NCI-H2227 (cell line): ENCODE measurements at regions not wholly inside any gene's neighbourhood (a gene's known extent, or its start where the extent isn't known, plus 50 kb on each side); places are given as distances from the start of the nearest gene placed in this dataset.
"Not testable (repeated sequence)": the region's sequence is repeated elsewhere in the genome, so short reads cannot be mapped to it uniquely, and the experiment has no call there.

Experiments used
- DNase-seq: peaks from one replicate; lab custom pipeline; 2025; ENCODE audit not compliant: unreplicated experiment; lab: John Stamatoyannopoulos, UW

DNA sequence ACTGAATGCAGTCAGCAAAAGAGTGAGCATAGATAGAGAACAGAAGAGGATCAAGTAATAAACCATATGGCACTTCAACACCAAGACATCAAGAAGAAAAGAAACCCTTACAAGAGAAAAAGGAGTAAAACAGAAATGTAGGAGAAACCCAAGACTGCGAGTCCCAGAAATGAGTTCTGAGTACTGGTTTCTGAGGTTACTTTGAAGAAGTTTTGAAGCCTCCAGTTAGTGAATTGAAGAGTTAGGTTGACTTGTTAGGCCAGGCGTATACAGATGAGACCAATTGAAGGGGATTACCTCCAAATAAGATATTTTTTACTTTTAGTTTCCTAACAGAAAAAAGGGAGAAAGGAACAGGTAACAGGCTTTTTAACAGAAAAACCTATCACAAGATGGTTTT, 162.2 kb upstream of the SSTR1 start:
- no peak for DNase-seq

DNA sequence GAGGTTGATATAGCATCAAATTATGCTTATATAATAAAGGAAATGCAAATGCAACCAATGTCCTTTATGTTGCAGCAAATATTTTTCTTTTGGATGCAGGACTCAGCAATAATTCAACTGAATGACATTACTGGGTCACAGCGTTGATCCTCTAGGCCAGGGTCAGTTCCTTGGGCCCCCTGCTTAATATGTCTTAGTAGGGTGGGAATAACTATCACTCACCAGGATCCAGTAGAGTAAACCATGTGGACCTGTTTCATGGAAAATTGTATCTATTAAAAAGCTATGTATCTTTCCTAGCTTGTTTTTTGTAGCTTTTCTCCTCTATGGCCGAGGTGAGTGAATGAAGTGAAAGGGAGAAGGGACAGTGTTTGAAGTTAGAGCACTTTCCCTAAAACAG, 161.5 kb upstream of the SSTR1 start:
- DNase-seq = no peak

DNA sequence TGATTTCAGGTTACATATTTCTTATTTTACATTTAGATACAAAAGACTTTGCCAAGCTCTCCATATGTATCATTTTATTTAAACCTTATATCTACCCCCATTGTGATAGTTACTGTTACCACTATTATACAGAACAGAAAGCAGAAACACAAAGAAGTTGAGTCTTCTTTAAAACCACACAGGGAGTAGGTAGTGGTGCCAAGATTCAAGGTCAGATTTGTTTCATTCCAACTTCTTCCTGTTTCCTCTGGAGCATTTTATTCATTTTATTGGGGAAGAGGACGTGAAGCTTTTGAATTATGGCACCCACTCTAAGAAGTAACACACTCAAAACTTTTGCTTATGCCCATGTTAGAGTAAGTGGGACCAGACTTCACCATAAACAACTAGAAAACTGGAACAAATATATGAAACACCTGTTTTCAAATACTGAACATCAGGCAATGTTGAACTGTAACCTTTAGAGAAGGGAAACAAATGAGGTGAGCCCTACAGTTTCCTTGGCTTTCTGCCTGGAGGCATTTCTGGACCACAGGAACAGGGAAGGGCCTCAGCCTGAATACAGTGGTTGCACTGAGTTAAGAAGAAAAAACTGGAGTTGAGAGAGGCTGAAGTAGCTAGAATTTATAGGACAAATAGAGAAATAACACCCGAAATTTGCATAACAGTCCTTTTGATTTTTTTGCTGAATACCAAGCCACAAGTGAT, 160.4 kb upstream of the SSTR1 start:
- no peak for DNase-seq

DNA sequence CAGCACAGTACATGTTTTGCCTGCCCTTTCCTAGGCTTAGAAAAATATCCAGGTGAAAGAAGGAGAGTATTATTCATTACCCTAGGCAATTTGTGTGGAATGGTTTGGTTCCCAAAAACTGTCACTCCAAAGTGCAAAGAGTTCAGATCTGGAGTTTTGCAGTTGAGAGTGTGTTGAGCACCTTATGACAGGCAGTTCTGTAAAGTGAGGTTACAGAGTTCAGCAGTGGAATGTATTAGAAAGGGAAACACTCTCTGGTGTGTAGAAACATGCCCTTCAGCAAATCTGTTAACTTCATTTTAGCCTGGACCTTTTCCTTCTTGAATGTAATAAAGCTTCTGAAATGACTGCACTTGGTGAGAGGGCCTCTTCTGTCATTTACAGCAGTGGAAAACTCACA, 154.0 kb upstream of the SSTR1 start:
- no peak for DNase-seq

DNA sequence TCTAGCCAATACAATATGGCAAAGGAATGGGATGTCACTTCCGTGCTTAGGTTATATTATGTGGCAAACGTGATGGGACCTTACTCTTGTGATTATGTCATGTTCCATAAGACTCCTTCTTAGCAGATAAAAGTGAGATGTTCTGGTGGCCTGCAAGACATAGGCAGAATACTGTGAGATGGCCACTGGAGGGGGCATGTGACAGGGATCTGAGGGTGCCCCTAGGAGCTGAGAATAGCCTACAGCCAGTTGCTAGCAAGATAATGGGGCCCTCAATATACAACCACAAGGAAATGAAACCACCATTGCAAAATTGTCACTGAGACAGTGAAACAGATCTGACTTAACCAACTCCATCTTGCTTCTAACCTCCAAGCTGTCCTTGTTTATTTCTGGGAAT, 151.4 kb upstream of the SSTR1 start:
- no peak for DNase-seq

DNA sequence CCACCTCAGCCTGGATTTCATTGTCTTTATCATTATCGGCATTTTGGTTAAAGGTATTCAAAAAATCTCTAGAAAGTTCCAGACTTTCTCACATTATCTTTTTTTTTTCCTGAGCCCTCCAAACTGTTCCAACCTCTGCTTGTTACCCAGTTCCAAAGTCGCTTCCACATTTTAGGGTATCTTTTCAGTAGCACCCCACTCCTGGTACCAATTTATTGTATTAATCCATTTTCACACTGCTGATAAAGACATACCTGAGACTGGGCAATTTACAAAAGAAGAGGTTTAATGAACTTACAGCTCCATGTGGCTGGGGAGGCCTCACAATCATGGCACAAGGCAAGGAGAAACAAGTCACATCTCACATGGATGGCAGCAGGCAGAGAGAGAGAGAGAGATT, 145.5 kb upstream of the SSTR1 start:
- not testable (repeated sequence) for DNase-seq

DNA sequence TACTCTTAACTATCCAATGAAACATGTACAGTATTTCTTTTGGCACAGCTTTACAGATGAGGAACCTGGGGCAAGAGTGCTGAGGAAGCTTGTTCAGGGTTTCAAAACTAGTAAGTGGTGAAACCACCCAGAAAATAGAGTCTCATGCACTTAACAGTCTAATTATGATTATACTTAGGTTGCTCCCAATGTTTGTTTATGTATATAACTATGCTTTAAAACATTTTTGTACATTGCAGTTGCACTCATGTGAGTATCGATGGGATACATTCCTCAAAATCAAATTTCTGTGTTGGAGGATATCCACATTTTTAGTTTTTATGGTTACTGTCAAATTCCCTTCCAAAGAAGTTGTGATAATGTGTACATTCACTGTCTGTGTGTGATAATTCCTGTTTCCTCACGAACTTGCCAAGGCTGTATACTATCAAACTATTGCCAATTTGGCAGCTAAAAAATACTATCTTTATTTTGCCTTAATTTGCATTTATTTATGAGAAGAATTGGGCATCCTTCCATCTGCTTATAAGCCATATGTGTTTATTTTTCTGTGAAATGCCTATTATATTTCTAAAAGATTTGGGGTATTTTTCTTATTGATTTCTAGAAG, 143.9 kb upstream of the SSTR1 start:
- DNase-seq = no peak

DNA sequence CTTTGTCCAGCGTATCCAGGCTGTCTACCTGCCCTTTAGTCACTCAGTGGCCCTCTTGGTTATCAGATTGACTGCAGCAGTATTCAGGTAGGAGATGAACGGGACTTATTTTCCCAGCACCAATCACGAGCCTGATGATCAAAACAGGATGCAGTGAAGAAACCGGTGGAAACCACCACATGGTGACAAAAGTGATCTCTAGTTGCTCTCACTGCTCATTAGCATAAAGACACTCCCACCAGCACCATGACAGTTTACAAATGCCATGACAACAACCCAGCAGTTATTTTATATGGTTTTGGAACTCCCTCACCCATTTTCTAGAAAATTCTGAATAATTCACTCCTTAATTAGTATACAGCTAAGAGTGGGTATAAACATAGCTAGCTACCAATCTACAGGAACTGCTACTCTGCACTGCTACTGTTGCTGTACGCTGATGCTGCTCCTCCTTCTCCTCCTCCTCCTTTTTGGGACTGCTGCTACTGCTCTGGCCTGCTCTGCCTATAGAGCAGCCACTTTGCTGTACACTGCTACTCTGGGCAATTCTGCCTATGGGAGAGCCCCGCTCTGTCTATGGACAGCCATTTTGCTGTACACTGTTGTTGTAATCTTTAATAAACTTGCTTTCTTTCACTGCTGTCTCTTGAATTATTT, 142.5 kb upstream of the SSTR1 start:
- DNase-seq = no peak

DNA sequence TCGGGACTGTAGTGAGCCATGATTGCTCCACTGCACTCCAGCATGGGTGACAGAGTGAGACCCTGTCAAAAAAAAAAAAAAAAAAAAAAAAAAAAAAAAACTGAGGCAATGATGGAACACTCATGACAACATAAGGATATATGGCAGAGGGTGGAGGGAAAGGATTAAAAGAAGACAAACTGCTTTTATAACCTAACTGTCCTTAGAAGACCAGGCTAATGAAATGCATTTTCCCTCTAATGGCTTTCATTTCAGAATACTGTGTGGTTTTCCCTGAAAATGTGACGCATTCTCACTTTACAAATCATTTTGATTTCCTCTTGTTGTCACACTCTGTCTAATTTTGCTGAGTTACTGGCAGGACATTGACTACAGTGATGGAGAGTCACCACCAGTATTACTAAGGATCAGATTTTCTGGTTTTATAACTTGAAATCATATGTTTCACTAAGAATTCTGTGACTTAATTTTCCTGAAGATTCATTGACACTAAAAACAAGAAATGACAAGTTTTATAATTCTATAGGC, 137.6 kb upstream of the SSTR1 start:
- DNase-seq = no peak

DNA sequence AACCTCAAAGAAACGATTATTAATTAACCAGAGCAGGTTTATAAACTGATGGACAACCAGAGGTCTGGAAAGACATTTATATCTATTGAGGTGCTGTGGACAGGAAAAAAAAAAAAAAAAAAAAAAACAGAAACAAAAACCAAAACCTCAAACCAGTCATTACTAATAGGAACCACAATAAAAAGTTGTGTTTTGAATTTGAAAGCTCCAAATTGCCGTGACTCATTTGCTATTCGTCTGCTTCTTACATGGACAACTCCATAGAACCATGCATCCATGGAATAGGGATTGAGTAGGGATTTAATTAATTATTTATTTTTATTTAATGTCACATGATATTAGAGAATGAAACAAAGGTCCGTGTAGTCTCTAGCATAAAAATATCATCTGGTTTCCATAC, 134.1 kb upstream of the SSTR1 start:
- no peak for DNase-seq

DNA sequence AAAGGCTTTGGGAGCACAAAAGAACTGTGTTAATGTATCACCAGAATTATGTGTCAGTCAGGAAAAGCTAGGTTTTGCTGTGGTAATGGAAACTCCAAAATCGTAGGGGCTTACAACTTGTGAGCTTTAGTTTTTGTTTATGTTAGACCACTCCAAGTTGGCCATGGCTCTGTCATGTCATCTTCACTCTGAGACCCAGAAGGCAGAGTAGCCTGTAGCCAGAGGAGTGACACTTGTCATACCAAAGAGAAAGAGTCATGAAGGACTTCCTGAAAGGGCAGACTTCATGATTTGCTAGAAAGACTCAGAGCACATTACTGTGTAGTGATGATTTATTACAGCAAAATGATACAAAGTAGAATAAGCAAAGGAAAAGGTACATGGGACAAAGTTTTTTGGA, 133.6 kb upstream of the SSTR1 start:
- no peak for DNase-seq

DNA sequence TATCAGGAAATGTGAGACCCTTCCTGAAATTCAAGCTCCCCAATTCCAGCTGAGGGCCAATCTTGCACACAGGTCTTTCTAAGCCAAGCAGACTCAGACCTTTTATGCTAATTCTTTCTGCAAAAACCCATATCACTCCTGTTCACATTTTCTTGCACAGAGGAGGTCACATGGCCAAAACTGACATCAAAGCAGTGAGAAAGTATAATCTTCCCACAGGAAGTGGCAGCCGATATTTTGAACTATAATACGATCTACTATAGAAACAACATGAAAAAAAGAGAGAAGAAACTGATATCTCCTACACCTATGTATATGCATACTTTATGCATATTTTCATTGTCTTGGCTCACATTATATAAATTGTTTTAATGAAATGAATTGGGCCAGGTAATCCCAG, 132.9 kb upstream of the SSTR1 start:
- DNase-seq = no peak

DNA sequence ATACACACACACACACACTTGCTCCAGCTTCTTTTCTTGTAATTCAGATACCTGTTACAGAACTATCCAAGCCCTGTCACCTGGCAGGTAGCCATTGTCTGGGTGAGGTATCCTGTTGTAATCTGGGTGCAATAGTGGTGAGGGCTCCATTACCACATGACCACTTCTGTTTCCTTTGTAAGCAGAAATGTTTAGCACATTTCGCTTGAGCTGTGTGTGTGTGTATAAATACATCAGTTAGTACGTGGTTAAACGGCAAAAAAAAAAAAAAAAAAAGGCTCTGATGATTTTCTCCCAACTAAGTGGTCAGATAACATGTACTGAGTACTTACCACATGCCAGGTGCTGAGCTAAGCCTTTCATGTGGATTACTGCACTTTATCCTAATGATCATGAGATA, 129.3 kb upstream of the SSTR1 start:
- no peak for DNase-seq

DNA sequence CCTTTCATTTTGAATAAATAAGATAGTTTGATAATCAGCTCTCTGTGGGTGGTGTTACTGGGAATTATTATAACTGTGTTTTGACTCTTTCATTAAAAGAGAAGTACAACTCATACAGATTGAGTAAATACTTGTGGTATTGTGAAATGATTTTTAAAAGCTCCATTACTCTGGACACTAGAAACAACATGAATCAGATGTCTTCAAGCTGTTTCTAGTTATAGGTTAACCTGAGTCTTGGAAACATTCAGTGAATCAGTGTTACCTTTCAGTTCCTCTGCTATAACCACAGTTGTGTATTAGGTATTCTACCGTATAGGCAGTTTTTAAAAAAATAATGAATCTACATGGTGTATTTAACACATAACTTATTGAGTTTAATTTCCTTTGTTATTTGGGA, 128.4 kb upstream of the SSTR1 start:
- no peak for DNase-seq

DNA sequence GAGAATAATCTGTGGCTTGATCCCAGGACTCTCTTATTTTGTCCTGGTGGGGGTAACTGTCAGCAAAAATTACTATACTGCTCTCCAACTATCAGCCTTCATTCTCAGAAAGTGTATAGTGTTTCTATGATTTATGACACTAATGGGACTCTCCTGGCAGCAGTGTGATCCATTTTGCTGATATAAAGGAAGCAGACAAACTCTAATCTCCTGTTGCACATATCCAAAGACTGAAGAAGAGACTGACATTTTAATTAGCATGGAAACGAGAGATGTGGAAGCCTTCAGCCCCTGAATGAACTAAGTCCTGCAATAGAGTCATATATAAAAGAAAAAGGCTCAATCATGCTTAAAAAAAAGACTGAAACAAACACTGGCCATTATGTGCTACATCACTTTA, 127.8 kb upstream of the SSTR1 start:
- DNase-seq = no peak

DNA sequence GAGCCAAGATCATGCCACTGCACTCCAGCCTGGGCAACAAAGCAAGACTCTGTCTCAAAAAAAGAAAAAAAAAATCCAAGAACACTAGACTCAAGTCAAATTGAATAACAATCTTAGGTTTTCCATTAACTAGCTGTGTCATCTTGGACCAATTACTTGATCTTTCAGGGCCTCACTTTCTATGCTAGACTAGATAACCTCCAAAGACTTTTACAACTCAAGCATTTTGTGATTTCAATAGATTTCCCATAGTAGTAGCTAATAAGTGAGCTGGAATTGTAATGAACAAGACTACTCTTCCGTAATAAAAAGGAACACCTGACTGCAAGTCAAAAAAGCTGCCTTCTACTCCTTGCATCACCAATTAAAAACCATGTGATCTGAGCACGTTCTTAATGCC, 127.0 kb upstream of the SSTR1 start:
- DNase-seq = no peak

DNA sequence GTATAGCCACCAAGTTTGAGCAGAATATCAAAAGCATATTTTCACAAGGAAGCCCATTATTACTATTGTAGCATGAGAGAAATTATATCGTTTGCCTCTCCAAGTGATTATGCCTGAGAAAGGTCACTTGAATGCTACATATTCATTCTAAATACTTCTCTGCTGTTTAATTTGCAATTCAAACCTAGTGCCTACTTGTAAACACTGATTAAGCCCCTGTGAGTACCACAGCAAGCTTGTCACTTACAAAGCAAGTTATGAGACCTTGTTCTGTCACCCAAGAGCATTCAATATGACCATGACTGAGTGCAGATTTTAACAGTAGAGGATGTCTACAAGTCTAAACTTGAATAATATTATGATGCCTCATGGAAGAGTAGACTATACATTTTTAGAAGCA, 124.7 kb upstream of the SSTR1 start:
- DNase-seq = no peak

DNA sequence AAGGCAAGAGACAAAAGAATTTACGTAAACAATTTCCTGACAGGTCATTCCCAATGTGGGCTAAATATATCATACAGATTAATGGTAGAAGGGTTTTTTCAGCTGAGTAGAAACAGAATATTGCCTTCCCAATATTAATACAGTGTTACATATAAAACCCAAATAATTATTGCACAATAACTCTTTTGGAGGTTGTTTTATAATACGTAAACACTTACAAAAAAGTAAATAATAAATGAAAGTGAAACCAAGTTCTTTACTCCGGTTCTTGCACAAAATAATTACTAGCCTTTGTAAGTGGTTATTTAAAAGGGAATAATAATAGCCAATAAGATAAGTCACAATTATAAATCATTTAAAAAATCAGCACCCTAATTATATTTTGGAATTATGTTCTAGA, 118.6 kb upstream of the SSTR1 start:
- DNase-seq = no peak

DNA sequence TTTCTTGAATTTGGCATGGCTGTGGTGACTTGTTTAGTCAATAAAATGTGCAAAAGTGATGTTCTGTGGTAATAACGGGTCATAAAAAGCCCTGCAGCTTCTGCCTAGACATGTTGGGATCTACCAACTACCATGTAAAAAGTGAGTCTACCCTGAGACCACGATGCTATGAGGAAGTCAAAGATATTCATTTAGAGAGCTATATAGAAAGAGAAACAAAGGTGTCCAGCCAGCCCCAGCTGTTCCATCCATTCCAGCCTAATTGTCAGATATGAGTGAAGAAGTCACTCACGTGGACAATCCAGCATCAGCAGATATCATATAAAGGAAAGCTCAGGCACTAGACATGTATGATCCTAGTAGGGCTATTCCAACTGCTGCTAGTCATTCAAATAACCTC, 117.2 kb upstream of the SSTR1 start:
- no peak for DNase-seq

DNA sequence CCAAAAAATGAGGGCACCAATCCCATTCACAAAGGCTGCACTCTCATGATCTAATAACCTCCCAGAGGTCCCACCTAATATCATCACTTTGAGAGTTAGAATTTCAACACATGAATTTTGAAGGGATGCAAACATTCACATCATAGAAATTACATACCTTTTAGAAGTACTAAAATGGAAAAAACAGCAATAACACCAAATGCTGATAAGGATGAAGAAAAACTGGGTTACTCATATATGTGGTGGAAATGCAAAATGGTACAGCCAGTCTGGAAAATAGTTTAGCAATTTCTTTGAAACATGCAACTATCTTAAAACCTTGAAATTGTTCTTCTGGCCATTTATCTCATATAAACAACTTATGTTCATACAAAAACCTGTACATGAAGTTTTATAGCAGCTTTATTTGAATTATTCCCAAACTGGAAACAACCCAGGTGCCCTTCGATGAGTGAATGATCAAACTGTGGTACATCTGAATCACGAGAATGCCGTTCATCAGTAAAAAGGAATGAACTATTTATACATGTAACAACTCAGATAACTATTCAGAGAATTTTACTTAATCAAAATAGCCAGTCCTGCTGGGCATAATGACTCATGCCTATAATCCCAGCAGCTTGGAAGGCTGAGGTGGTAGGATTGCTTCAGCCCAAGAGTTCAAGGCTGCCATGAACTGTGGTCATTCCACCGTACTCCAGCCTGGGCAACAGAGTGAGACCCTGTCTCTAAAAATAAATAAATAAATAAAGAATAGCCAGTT, 109.4 kb upstream of the SSTR1 start:
- no peak for DNase-seq

DNA sequence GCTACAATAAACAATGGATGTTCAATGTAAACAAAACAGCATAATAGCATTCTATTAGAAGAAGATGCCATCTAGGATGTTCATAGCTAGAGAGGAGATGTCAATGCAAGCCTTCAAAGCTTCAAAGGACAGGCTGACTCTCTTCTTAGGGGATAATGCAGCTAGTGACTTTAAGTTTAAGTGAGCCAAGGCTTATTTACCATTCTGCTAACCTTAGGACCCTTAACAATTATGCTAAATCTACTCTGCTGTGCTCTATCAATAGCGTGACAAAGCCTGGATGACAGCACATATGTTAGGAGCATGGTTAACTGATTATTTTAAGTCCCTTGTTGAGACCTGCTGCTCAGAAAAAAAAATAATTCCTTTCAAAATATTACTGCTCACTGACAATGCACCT, 106.0 kb upstream of the SSTR1 start:
- DNase-seq = no peak
